ENCODE measurements at regions not wholly inside any gene's neighbourhood (a gene's known extent, or its start where the extent isn't known, plus 50 kb on each side); places are given as distances from the start of the nearest gene placed in this dataset.
"Not testable (repeated sequence)": the region's sequence is repeated elsewhere in the genome, so short reads cannot be mapped to it uniquely, and the experiment has no call there.

- DNase-seq (ENCODE audit: low read depth), result no peak
- TF ChIP-seq CTCF (IDR thresholded peaks at IDR 0.05; ENCODE audit: insufficient read depth, low read length), result no peak
- H3K4me3 ChIP-seq (ENCODE audit: low read depth, low read length), result no peak overlapping the region
Measured at GRCh38 chr11:69205743-69206612, 50.2 kb downstream of the SMIM38 start.

GRCh38 chr11:69206613-69206965 is 50.9 kb downstream of the SMIM38 start:
- not testable (repeated sequence) for H3K4me3 ChIP-seq (ENCODE audit: low read depth, low read length); DNase-seq (ENCODE audit: low read depth)

DNA sequence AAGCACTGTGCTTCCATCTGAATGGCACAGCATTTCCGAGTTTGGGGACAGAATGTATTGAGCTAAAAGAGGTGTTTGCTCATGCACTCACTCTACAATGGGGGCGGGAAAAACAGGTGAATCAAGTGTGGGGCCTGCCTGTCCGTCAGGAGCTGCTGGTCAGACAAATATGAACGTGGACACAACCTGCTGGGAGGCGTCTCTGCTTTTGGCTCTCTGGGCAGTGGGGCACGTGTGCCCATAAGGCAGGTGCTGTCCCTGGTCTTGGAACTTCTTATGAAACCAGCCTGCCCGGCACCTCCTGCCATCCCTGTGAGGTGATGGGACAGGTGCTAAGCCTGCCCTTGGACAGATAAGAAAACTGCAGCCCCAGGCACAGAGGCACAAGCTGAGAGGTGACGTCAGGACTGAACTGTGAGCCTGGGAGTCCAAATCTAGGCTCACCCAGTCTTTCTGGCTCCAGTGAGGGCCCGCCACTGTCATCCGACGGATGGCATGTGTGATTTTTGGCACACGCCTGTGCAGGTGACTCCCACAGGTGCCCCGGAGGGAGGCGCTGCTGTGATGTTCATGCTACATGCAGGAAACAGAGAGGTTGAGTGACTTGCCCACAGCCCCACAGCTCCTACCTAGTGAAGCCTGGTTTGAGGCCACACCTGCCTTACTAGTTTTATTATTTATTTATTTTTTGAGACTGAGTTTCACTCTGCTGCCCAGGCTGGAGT is 51.6 kb downstream of the SMIM38 start:
- DNase-seq (ENCODE audit: low read depth), result no peak
- TF ChIP-seq CTCF (IDR thresholded peaks at IDR 0.05; ENCODE audit: insufficient read depth, low read length), result no peak
- no peak overlapping the region for H3K4me3 ChIP-seq (ENCODE audit: low read depth, low read length)

DNA sequence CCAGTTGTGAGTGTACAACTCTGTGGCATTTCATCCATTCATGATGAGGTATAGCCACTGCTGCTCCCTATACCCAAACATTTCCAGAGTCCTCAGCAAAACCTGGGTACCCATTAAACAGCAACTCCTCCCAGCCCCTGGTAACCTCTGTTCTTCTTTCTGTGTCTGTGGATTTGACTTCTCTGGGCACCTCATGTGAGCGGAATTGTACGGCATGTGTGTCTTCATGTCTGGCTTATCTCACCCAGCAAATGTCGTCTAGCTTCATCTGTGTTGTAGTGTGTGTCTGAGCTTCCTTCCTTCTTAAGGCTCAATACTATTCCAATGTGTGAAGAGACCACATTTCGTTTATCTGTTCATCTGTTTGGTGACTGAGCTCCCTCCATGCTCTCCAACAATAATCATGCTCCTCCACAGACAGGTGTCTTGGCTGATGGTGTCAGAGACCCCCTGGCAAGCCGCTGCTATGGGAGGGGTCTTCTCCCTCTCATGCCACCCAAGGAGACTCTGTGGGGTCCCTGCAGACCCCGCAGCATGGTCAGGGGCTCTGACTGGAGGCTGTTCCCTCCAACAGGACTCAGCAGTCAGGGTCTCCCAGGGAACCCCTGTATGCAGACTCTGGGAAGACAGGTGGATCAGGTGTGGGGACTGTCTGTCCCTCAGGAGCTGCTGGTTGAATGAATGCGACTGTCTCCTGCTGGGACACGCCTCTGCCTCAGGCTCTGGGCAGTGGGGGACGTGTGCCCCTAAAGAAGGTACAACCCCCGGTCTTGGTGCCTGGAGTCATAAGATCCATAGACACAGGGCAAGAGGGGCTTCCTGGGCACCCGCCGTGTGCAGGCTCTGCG is 52.7 kb downstream of the SMIM38 start:
- TF ChIP-seq CTCF (IDR thresholded peaks at IDR 0.05; ENCODE audit: insufficient read depth, low read length), result no peak
- no peak for DNase-seq (ENCODE audit: low read depth)
- no peak overlapping the region for H3K4me3 ChIP-seq (ENCODE audit: low read depth, low read length)

GRCh38 chr11:69209038-69209350 is 53.3 kb downstream of the SMIM38 start:
- no peak for DNase-seq (ENCODE audit: low read depth)

DNA sequence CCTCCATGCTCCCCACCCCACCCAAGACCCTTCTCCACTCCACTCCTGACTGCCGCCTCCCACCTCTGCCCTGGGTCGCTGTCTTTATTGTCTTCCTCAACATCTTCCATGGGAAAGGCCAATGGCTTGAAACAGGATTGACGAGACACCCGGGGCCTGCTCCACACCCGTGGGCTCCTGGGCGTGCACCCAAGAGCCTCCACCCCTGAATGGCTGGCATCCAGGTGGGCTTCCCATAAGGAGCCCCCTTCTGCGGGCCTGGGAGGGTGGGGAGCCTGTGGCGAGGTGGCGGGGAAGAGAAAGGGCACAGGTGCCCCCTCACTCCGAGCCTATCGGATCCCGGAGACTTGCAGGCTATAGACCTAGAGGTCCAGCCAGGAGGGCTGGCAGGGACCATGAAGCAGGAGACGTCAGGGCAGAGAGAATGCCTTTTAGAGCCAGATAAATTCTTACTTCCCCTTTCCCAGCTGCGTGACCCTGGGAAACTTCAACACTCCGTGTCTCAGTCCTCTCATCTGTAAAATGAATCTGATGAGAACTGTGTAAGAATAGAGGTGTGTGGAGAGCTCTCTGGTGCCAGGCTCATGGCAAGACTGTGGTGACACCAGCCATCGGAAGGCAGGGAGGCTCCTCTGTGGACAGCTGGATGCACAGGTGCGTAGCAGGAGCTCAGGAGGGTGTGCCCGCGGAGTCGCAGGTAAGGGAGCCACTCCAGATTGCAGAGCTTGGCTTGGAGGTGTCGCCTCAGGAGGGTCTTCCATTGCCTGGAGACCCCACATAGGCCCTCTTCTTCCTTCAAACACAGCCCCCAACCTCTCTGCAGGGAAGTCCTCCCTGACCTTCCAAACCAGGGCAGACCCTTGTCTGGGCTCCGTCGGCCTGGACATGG is 53.9 kb downstream of the SMIM38 start:
- H3K4me3 ChIP-seq (ENCODE audit: low read depth, low read length), result no peak overlapping the region
- no peak for DNase-seq (ENCODE audit: low read depth)
- no peak for TF ChIP-seq CTCF (IDR thresholded peaks at IDR 0.05; ENCODE audit: insufficient read depth, low read length)

More at GRCh38 chr11:69209038-69209350, 53.3 kb downstream of the SMIM38 start:
- no peak overlapping the region for H3K4me3 ChIP-seq (ENCODE audit: low read depth, low read length)
- TF ChIP-seq CTCF (IDR thresholded peaks at IDR 0.05; ENCODE audit: insufficient read depth, low read length), result no peak

Measured in fibroblast of the aortic adventitia (primary cell).